Liver (tissue), 8 donors: ENCODE measurements at regions not wholly inside any gene's neighbourhood (a gene's known extent, or its start where the extent isn't known, plus 50 kb on each side); places are given as distances from the start of the nearest gene placed in this dataset.

Experiments
- DNase-seq: peaks from one replicate; pipeline ENCODE4 v3.0.0-alpha.2; 2017; ENCODE audit warnings: low spot score
- H3K27ac ChIP-seq, 2 donors: one replicate each; pipeline ENCODE4 v1.7.0; 2013; ENCODE audit warnings: inconsistent platforms in 2 of 2, low read length in 2 of 2, control low read depth in 1 of 2, low read depth in 1 of 2, mild to moderate bottlenecking in 1 of 2
- H3K27me3 ChIP-seq, 4 donors: one replicate each; pipeline versions ENCODE4 v1.6.1 to v1.7.0; 2013; ENCODE audit warnings: low read length in 3 of 4, inconsistent platforms in 1 of 4, mild to moderate bottlenecking in 1 of 4, moderate library complexity in 1 of 4; ENCODE audit not compliant: control insufficient read depth in 4 of 4, insufficient read depth in 4 of 4
- H3K36me3 ChIP-seq, 4 donors: one replicate each; pipeline versions ENCODE4 v1.6.1 to v1.7.0; 2013; ENCODE audit warnings: low read length in 3 of 4, mild to moderate bottlenecking in 3 of 4, low read depth in 1 of 4, moderate library complexity in 1 of 4; ENCODE audit not compliant: control insufficient read depth in 4 of 4, insufficient read depth in 3 of 4
- H3K4me1 ChIP-seq, 4 donors: one replicate each; pipeline versions ENCODE4 v1.6.1 to v1.7.0; 2013; ENCODE audit warnings: low read length in 3 of 4, mild to moderate bottlenecking in 3 of 4, moderate library complexity in 1 of 4; ENCODE audit not compliant: control insufficient read depth in 4 of 4, insufficient read depth in 4 of 4
- H3K4me3 ChIP-seq, 3 donors: one replicate each; pipeline versions ENCODE4 v1.6.1 to v1.7.0; 2013; ENCODE audit warnings: low read length in 3 of 3, control low read depth in 1 of 3, low read depth in 1 of 3, mild to moderate bottlenecking in 1 of 3
- H3K9ac ChIP-seq, 2 donors: one replicate each; pipeline ENCODE4 v1.7.0; 2013; ENCODE audit warnings: low read length in 2 of 2, mild to moderate bottlenecking in 2 of 2, moderate library complexity in 2 of 2, control low read depth in 1 of 2, low read depth in 1 of 2
- H3K9me3 ChIP-seq, 4 donors: one replicate each; pipeline versions ENCODE4 v1.6.1 to v1.7.0; 2013; ENCODE audit warnings: low read length in 3 of 4; ENCODE audit not compliant: control insufficient read depth in 4 of 4
- ATF3 ChIP-seq: IDR thresholded peaks from 2 replicates; pipeline ENCODE4 v1.6.1; 2016; ENCODE audit warnings: antibody characterized with exemption
- EGR1 ChIP-seq, 2 donors: IDR thresholded peaks; 2 replicates each; pipeline ENCODE4 v1.6.1; 2016 to 2018; ENCODE audit warnings: antibody characterized with exemption in 2 of 2, low read depth in 2 of 2
- FOXA1 ChIP-seq: IDR thresholded peaks from 2 replicates; pipeline ENCODE4 v1.6.1; 2016; ENCODE audit warnings: antibody characterized with exemption
- FOXA2 ChIP-seq: IDR thresholded peaks from 2 replicates; pipeline ENCODE4 v1.6.1; 2016; ENCODE audit warnings: antibody characterized with exemption
- GABPA ChIP-seq, 2 donors: IDR thresholded peaks in 1 of 2; conservative IDR thresholded peaks in 1 of 2; 2 replicates each; pipeline ENCODE4 v1.6.1; 2016; ENCODE audit warnings: antibody characterized with exemption in 2 of 2, mild to moderate bottlenecking in 1 of 2, moderate library complexity in 1 of 2
- HNF4A ChIP-seq, 2 donors: conservative IDR thresholded peaks; 2 replicates each; pipeline ENCODE4 v1.6.1; 2016; ENCODE audit warnings: antibody characterized with exemption in 2 of 2, mild to moderate bottlenecking in 2 of 2
- HNF4G ChIP-seq: IDR thresholded peaks from 2 replicates; pipeline ENCODE4 v1.6.1; 2016; ENCODE audit warnings: antibody characterized with exemption
- JUND ChIP-seq, 2 donors: IDR thresholded peaks; 2 replicates each; pipeline ENCODE4 v1.6.1; 2016; ENCODE audit warnings: antibody characterized with exemption in 2 of 2
- NR2F2 ChIP-seq: IDR thresholded peaks from 2 replicates; pipeline ENCODE4 v1.6.1; 2016; ENCODE audit warnings: antibody characterized with exemption
- RAD21 ChIP-seq, 2 donors: IDR thresholded peaks; 2 replicates each; pipeline ENCODE4 v1.6.1; 2016; ENCODE audit warnings: antibody characterized with exemption in 2 of 2, mild to moderate bottlenecking in 2 of 2
- REST ChIP-seq: IDR thresholded peaks from 2 replicates; pipeline ENCODE4 v1.6.1; 2016; ENCODE audit warnings: antibody characterized with exemption, mild to moderate bottlenecking
- RXRA ChIP-seq, 2 donors: IDR thresholded peaks; 2 replicates each; pipeline ENCODE4 v1.6.1; 2017 to 2018; ENCODE audit warnings: antibody characterized with exemption in 2 of 2, mild to moderate bottlenecking in 1 of 2
- SP1 ChIP-seq: IDR thresholded peaks from 2 replicates; pipeline ENCODE4 v1.6.1; 2018; ENCODE audit warnings: antibody characterized with exemption, mild to moderate bottlenecking
- TAF1 ChIP-seq: conservative IDR thresholded peaks from 2 replicates; pipeline ENCODE4 v1.6.1; 2016; ENCODE audit warnings: antibody characterized with exemption, mild to moderate bottlenecking
- YY1 ChIP-seq: IDR thresholded peaks from 2 replicates; pipeline ENCODE4 v1.6.1; 2016; ENCODE audit warnings: antibody characterized with exemption, mild to moderate bottlenecking
- ZBTB33 ChIP-seq: IDR thresholded peaks from 2 replicates; pipeline ENCODE4 v1.6.1; 2016; ENCODE audit warnings: antibody characterized with exemption
- WGBS: extraction: QIAGEN DNeasy Blood & Tissue Kit; methylation state at CpG from one replicate; pipeline ENCODE4 v1.1.7; 2013; 5-methylcytosine and 5-hydroxymethylcytosine counted together
- TF ChIP-seq, protein P1 (sequence below): fragments of 150-350 bp; IDR thresholded peaks from 2 replicates; pipeline ENCODE4 v1.5.1; 2017; ENCODE audit warnings: improper control_type of control experiment, low read depth, low read length; ENCODE audit not compliant: missing input control
- donor health status: healthy.
- donor health status: healthy.
- donor health status: healthy.
- donor health status: healthy.
- donor health status: healthy.

DNA sequence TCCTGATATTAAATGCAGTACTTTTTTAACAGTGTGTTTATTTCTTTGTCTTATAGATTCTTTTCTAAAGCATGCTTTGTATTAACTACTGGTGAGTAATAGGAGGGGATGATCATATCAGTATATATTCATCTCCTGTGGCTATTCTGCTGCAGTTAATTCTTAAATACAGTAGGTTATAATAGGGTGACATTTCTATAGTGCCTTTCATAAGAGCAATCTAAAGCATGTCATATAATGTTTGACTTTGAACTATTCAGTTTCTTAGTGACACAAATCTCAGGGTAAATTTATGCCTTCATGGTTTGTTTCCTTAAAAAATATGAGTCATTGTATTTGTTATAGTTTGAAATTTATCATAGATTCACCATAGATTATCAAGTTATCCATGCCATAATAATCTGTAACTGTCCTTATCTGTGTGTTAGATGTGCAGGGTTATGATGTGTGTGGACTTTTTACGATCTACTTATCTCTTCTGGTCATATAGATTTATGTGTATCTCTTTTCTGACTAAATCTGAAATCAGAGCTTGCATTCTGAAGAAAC lies 1019.5 kb downstream of the NR2F1-AS1 start:
- DNase-seq: no peak
- TF ChIP-seq YY1 (no peak), RXRA (IDR thresholded peaks at IDR 0.05) (no peak), GABPA (IDR thresholded peaks at IDR 0.05 in 1 of 2, conservative IDR thresholded peaks at IDR 0.05 in 1 of 2) (no peak), HNF4G (no peak)
- 79% methylated on average over 1 of the region's 1 CpG for WGBS

DNA sequence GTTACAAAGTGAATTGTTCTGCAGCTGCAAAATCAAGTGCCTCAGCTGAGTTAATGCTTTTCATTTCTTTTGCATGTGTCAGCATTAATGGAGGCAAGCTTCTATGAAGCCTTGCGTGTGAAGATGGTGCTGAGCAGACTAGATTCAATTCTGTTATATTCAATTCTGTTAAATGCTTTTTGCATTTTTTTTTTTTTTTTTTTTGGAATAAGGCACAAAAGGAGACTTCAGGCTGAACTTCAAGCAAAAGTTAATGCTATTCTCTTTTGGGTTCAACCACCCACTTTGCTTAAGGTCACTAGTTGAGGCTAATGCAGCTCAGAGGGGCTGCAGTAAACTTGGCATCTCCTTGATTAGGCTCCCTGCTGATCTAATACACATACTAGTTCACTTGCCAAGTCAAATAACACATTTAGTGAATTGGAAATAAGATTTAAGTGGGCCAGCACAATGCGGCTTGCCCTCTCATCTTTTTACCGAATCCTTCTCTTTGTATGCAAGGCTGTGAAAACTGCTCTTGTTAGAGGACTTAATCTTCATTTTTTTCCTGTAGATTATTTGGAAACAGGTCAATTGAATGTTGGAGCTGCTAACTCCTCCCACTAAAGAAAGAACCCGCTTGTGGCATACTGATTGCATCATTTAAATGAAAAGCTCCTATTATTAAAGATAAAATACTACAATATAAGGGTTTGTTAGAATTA lies 1020.2 kb downstream of the NR2F1-AS1 start:
- 76% methylated on average over 4 of the region's 4 CpGs for WGBS
- H3K36me3 ChIP-seq: no peaks in the 10 kb centered on the region
- TF ChIP-seq YY1 (no peak), RXRA (IDR thresholded peaks at IDR 0.05) (no peak)
- TF ChIP-seq, protein P1, sequence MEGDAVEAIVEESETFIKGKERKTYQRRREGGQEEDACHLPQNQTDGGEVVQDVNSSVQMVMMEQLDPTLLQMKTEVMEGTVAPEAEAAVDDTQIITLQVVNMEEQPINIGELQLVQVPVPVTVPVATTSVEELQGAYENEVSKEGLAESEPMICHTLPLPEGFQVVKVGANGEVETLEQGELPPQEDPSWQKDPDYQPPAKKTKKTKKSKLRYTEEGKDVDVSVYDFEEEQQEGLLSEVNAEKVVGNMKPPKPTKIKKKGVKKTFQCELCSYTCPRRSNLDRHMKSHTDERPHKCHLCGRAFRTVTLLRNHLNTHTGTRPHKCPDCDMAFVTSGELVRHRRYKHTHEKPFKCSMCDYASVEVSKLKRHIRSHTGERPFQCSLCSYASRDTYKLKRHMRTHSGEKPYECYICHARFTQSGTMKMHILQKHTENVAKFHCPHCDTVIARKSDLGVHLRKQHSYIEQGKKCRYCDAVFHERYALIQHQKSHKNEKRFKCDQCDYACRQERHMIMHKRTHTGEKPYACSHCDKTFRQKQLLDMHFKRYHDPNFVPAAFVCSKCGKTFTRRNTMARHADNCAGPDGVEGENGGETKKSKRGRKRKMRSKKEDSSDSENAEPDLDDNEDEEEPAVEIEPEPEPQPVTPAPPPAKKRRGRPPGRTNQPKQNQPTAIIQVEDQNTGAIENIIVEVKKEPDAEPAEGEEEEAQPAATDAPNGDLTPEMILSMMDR: no peak
- no peak for DNase-seq
- no peak overlapping the region for H3K27ac ChIP-seq
- H3K9me3 ChIP-seq: no peaks in the 10 kb centered on the region
- no peaks in the 10 kb centered on the region for H3K27me3 ChIP-seq
- H3K4me3 ChIP-seq: no peak overlapping the region
- no peaks in the 10 kb centered on the region for H3K4me1 ChIP-seq
- no peak overlapping the region for H3K9ac ChIP-seq

More for the DNA sequence above, 1019.5 kb downstream of the NR2F1-AS1 start:
- Histone ChIP-seq H3K4me1 (no peaks in the 10 kb centered on the region), H3K27me3 (no peaks in the 10 kb centered on the region), H3K4me3 (no peak overlapping the region), H3K36me3 (no peaks in the 10 kb centered on the region), H3K27ac (no peak overlapping the region), H3K9me3 (no peaks in the 10 kb centered on the region), H3K9ac (no peak overlapping the region)

GRCh38 chr5:92559781-92560180 lies 1021.2 kb downstream of the NR2F1-AS1 start:
- Histone ChIP-seq H3K36me3 (no peaks in the 10 kb centered on the region), H3K27ac (no peak overlapping the region), H3K9me3 (no peaks in the 10 kb centered on the region), H3K27me3 (no peaks in the 10 kb centered on the region), H3K4me1 (no peaks in the 10 kb centered on the region), H3K9ac (no peak overlapping the region), H3K4me3 (no peak overlapping the region)
- TF ChIP-seq, protein P1: no peak
- no peak for TF ChIP-seq SP1
- TF ChIP-seq FOXA2: no peak
- TF ChIP-seq EGR1 (IDR thresholded peaks at IDR 0.05; ENCODE audit: low read depth in 2 of 2): no peak
- TF ChIP-seq JUND (IDR thresholded peaks at IDR 0.05): no peak
- TF ChIP-seq RAD21 (IDR thresholded peaks at IDR 0.05): no peak
- no peak for TF ChIP-seq FOXA1
- no peak for TF ChIP-seq HNF4G
- TF ChIP-seq RXRA (IDR thresholded peaks at IDR 0.05): no peak
- no peak for TF ChIP-seq ATF3
- TF ChIP-seq NR2F2: no peak
- no peak for TF ChIP-seq TAF1
- TF ChIP-seq HNF4A (conservative IDR thresholded peaks at IDR 0.05): no peak
- TF ChIP-seq ZBTB33: no peak
- no peak for TF ChIP-seq REST
- no peak for TF ChIP-seq YY1
- TF ChIP-seq GABPA (IDR thresholded peaks at IDR 0.05 in 1 of 2, conservative IDR thresholded peaks at IDR 0.05 in 1 of 2): no peak
- no peak for DNase-seq
- 58% methylated on average over 3 of the region's 3 CpGs for WGBS
